SK-N-SH (cell line): ENCODE measurements at regions not wholly inside any gene's neighbourhood (a gene's known extent, or its start where the extent isn't known, plus 50 kb on each side); places are given as distances from the start of the nearest gene placed in this dataset.

Source experiments
- EP300 ChIP-seq, 2 experiments: IDR thresholded peaks; 2 replicates each; pipeline versions ENCODE4 v1.4.0 to v1.6.1; 2012; ENCODE audit warnings: borderline replicate concordance in 1 of 2, low read depth in 1 of 2, low read length in 1 of 2
- FOXJ3 ChIP-seq: sonication (generic); formaldehyde crosslinking; IDR thresholded peaks from 2 replicates; pipeline ENCODE4 v1.5.1; 2020; ENCODE audit warnings: mild to moderate bottlenecking, missing genetic modification reagents
- GATA2 ChIP-seq: sonication (generic); formaldehyde crosslinking; IDR thresholded peaks from 2 replicates; pipeline ENCODE4 v1.5.0; 2020; ENCODE audit warnings: mild to moderate bottlenecking, missing genetic modification reagents
- SMC3 ChIP-seq: IDR thresholded peaks from 2 replicates; pipeline ENCODE4 v1.6.1; 2012; ENCODE audit warnings: low read depth, low read length, improper control_type of control experiment
- TCF12 ChIP-seq: IDR thresholded peaks from 2 replicates; pipeline ENCODE4 v1.4.0; 2012
- TF ChIP-seq, protein P1 (sequence below): fragments of 150-350 bp; IDR thresholded peaks from 2 replicates; pipeline ENCODE4 v1.6.1; 2016; ENCODE audit warnings: mild to moderate bottlenecking, low read depth, low read length
- TF ChIP-seq, protein P2 (sequence below): fragments of 200-600 bp; sonication (generic); IDR thresholded peaks from 2 replicates; pipeline ENCODE4 v1.6.1; 2017; ENCODE audit warnings: antibody characterized with exemption, mild to moderate bottlenecking, moderate library complexity
- TF ChIP-seq, protein P3 (sequence below): IDR thresholded peaks from 2 replicates; pipeline ENCODE4 v1.4.0; 2012; ENCODE audit warnings: low read depth

DNA sequence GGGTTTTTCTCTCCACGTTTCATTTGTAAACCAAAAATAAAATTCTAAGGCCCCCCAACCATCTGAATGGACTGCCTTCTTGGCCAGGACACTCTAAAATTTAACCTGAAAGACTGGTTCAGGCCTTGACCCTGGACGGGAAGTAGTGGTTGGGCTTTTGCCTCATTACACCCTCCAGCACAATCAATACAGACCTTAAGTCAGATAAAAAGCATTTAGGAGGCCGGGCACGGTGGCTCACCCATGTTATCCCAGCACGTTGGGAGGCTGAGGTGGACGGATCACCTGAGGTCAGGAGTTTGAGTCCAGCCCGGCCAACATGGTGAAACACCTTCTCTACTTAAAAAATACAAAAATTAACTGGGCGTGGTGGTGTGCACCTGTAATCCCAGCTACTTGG is 91.6 kb upstream of the PPP1R26 start:
- TF ChIP-seq, protein P1, sequence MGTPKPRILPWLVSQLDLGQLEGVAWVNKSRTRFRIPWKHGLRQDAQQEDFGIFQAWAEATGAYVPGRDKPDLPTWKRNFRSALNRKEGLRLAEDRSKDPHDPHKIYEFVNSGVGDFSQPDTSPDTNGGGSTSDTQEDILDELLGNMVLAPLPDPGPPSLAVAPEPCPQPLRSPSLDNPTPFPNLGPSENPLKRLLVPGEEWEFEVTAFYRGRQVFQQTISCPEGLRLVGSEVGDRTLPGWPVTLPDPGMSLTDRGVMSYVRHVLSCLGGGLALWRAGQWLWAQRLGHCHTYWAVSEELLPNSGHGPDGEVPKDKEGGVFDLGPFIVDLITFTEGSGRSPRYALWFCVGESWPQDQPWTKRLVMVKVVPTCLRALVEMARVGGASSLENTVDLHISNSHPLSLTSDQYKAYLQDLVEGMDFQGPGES = no peak
- TF ChIP-seq, protein P2, sequence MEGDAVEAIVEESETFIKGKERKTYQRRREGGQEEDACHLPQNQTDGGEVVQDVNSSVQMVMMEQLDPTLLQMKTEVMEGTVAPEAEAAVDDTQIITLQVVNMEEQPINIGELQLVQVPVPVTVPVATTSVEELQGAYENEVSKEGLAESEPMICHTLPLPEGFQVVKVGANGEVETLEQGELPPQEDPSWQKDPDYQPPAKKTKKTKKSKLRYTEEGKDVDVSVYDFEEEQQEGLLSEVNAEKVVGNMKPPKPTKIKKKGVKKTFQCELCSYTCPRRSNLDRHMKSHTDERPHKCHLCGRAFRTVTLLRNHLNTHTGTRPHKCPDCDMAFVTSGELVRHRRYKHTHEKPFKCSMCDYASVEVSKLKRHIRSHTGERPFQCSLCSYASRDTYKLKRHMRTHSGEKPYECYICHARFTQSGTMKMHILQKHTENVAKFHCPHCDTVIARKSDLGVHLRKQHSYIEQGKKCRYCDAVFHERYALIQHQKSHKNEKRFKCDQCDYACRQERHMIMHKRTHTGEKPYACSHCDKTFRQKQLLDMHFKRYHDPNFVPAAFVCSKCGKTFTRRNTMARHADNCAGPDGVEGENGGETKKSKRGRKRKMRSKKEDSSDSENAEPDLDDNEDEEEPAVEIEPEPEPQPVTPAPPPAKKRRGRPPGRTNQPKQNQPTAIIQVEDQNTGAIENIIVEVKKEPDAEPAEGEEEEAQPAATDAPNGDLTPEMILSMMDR = no peak
- no peak for TF ChIP-seq EP300 (IDR thresholded peaks at IDR 0.05; ENCODE audit: borderline replicate concordance in 1 of 2, low read depth in 1 of 2, low read length in 1 of 2)
- no peak for TF ChIP-seq GATA2 (CRISPR knock-in tag)
- TF ChIP-seq, protein P3, sequence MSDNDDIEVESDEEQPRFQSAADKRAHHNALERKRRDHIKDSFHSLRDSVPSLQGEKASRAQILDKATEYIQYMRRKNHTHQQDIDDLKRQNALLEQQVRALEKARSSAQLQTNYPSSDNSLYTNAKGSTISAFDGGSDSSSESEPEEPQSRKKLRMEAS = no peak
- TF ChIP-seq TCF12 = no peak
- no peak for TF ChIP-seq FOXJ3
- TF ChIP-seq SMC3 = no peak
